ENCODE measurements at regions not wholly inside any gene's neighbourhood (a gene's known extent, or its start where the extent isn't known, plus 50 kb on each side); places are given as distances from the start of the nearest gene placed in this dataset.

GRCh38 chr6:164356814-164357213, 942.3 kb downstream of the QKI start:
- TF ChIP-seq CTCF (IDR thresholded peaks at IDR 0.05; ENCODE audit: insufficient read depth, low read length, poor library complexity, severe bottlenecking) (no peak), EZH2phosphoT487 (conservative IDR thresholded peaks at IDR 0.05; ENCODE audit: low read length) (no peak)
